Activated B cell treated with CpG ODN at 0.5 μM for 24 hours (primary cell): ENCODE measurements at regions not wholly inside any gene's neighbourhood (a gene's known extent, or its start where the extent isn't known, plus 50 kb on each side); places are given as distances from the start of the nearest gene placed in this dataset.

Experiments used
- ATAC-seq: fragments of 200-7000 bp; cut with Tn5 transposase; one replicate; pipeline ENCODE4 v1.10.0; 2021; ENCODE audit warnings: low read depth, mild to moderate bottlenecking, moderate library complexity
- CTCF ChIA-PET: fragments of 350-600 bp; sonication (Branson Sonifier 250); formaldehyde crosslinking; loops from one replicate; lab custom pipeline; 2021; ENCODE audit warnings: antibody characterized with exemption; lab: Charles Lee
- POLR2A ChIA-PET: fragments of 350-600 bp; sonication (Branson Sonifier 250); formaldehyde crosslinking; loops from one replicate; lab custom pipeline; 2021; ENCODE audit warnings: antibody characterized with exemption; lab: Charles Lee
- DNase-seq: peaks from one replicate; pipeline ENCODE4 v3.0.0; 2022
- H3K27ac Mint-ChIP-seq: one replicate; pipeline ENCODE4 v1.8.0; 2020; ENCODE audit warnings: mixed read lengths
- H3K27me3 Mint-ChIP-seq: one replicate; pipeline ENCODE4 v1.8.0; 2021; ENCODE audit warnings: mixed read lengths
- H3K36me3 Mint-ChIP-seq: one replicate; pipeline ENCODE4 v1.8.0; 2021; ENCODE audit warnings: low read depth, mixed read lengths
- H3K4me1 Mint-ChIP-seq: one replicate; pipeline ENCODE4 v1.8.0; 2021; ENCODE audit warnings: mixed read lengths
- H3K4me3 Mint-ChIP-seq: one replicate; pipeline ENCODE4 v1.8.0; 2020; ENCODE audit warnings: mild to moderate bottlenecking, mixed read lengths
- H3K9me3 Mint-ChIP-seq: one replicate; pipeline ENCODE4 v1.8.0; 2020; ENCODE audit warnings: mixed read lengths
- intact Hi-C: fragments of 100-400 bp; cut with micrococcal nuclease; formaldehyde crosslinking; loops from one replicate; pipeline ENCODE4 v1.15.1; 2024
- TF ChIP-seq, protein P1 (sequence below): fragments of 200-600 bp; IDR thresholded peaks from one replicate; pipeline ENCODE4 v1.8.0; 2022; ENCODE audit warnings: antibody characterized with exemption, mild to moderate bottlenecking

GRCh38 chr13:109955598-109955997 lies 169.2 kb upstream of the IRS2 start:
- no peak for DNase-seq

DNA sequence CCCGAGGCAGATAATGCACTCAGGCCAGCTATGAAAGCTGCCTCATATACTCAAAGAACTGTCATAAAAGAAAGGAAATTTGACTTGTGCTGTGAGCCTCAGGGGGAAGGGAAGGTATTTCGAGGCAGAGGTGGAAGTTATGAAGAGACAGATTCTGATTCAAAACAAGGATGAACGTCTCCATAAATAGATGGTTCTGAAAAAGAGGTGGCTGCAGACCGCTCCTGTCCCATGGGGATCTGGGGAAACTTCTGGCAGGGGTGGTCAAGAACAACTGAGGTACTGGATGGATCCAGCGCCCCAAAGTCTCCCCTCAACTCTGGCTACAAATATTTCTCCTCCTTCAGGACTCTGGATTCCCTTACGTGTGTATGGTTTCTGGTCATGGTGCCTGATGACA lies 168.1 kb upstream of the IRS2 start:
- ChIA-PET CTCF (no interaction called here), POLR2A (no interaction called here)
- Mint-ChIP-seq H3K27ac (no peak overlapping the region), H3K4me1 (no peaks in the 10 kb centered on the region), H3K9me3 (peaks cover 13% of the 10 kb centered on the region), H3K27me3 (no peaks in the 10 kb centered on the region), H3K4me3 (no peak overlapping the region), H3K36me3 (no peaks in the 10 kb centered on the region)
- no peak for ATAC-seq
- TF ChIP-seq, protein P1, sequence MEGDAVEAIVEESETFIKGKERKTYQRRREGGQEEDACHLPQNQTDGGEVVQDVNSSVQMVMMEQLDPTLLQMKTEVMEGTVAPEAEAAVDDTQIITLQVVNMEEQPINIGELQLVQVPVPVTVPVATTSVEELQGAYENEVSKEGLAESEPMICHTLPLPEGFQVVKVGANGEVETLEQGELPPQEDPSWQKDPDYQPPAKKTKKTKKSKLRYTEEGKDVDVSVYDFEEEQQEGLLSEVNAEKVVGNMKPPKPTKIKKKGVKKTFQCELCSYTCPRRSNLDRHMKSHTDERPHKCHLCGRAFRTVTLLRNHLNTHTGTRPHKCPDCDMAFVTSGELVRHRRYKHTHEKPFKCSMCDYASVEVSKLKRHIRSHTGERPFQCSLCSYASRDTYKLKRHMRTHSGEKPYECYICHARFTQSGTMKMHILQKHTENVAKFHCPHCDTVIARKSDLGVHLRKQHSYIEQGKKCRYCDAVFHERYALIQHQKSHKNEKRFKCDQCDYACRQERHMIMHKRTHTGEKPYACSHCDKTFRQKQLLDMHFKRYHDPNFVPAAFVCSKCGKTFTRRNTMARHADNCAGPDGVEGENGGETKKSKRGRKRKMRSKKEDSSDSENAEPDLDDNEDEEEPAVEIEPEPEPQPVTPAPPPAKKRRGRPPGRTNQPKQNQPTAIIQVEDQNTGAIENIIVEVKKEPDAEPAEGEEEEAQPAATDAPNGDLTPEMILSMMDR, result no peak
- DNase-seq, result no peak
- intact Hi-C loops, result no loop called here

More at GRCh38 chr13:109955598-109955997, 169.2 kb upstream of the IRS2 start:
- no peak for ATAC-seq
- H3K4me1 Mint-ChIP-seq, result no peaks in the 10 kb centered on the region
- TF ChIP-seq, protein P1, result no peak
- H3K9me3 Mint-ChIP-seq, result peaks cover 13% of the 10 kb centered on the region
- ChIA-PET CTCF (no interaction called here), POLR2A (no interaction called here)
- H3K27ac Mint-ChIP-seq, result no peak overlapping the region
- H3K4me3 Mint-ChIP-seq, result no peak overlapping the region
- H3K27me3 Mint-ChIP-seq, result no peaks in the 10 kb centered on the region
- H3K36me3 Mint-ChIP-seq, result no peaks in the 10 kb centered on the region
- intact Hi-C loops, result no loop called here

GRCh38 chr13:109951491-109951890 lies 165.1 kb upstream of the IRS2 start:
- ChIA-PET CTCF (no interaction called here), POLR2A (no interaction called here)
- intact Hi-C loops, result no loop called here
- DNase-seq (no peak), ATAC-seq (no peak)
- Mint-ChIP-seq H3K4me1 (no peaks in the 10 kb centered on the region), H3K4me3 (no peak overlapping the region), H3K27ac (no peak overlapping the region), H3K9me3 (peaks cover 3% of the 10 kb centered on the region), H3K36me3 (no peaks in the 10 kb centered on the region), H3K27me3 (no peaks in the 10 kb centered on the region)
- TF ChIP-seq, protein P1, result no peak

- DNase-seq, result no peak
- no peak for ATAC-seq
- Mint-ChIP-seq H3K27ac (no peak overlapping the region), H3K9me3 (peaks cover 8% of the 10 kb centered on the region), H3K4me3 (no peak overlapping the region), H3K36me3 (no peaks in the 10 kb centered on the region), H3K4me1 (no peaks in the 10 kb centered on the region), H3K27me3 (no peaks in the 10 kb centered on the region)
- TF ChIP-seq, protein P1, result no peak
- POLR2A ChIA-PET, result no interaction called here
- CTCF ChIA-PET, result no interaction called here
- intact Hi-C loops, result no loop called here
Measured at GRCh38 chr13:109949397-109949796, 163.0 kb upstream of the IRS2 start.

DNA sequence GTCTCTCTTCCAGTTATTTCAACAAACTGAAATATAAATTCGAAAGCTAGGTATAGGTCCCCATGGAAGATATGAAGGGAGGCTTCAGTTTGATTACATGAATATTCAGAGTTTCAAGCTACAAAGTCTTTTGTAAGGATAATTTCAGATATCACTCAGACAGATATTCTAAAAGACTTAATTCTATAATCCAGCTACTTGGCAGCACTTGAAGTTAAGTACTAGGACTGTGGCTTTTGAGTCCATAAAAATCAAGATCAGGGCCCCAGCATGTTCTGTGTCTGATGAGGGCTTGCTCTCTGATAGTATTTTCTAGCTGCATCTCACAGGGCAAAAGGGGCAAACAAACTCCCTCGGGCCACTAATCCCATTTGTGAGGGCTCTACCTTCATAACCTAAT lies 160.6 kb upstream of the IRS2 start:
- Mint-ChIP-seq H3K36me3 (no peaks in the 10 kb centered on the region), H3K27ac (no peak overlapping the region), H3K27me3 (no peaks in the 10 kb centered on the region), H3K4me3 (no peak overlapping the region), H3K4me1 (no peaks in the 10 kb centered on the region), H3K9me3 (peaks cover 10% of the 10 kb centered on the region)
- TF ChIP-seq, protein P1, result no peak
- no peak for DNase-seq
- intact Hi-C loops, result no loop called here
- ChIA-PET POLR2A (no interaction called here), CTCF (no interaction called here)
- no peak for ATAC-seq
